Hematopoietic multipotent progenitor cell treated with erythropoietin and hydrocortisone succinate and interleukin-3 and kit ligand, for 17 days (in vitro differentiated cells): ENCODE measurements at regions not wholly inside any gene's neighbourhood (a gene's known extent, or its start where the extent isn't known, plus 50 kb on each side); places are given as distances from the start of the nearest gene placed in this dataset.
"Not testable (repeated sequence)": the region's sequence is repeated elsewhere in the genome, so short reads cannot be mapped to it uniquely, and the experiment has no call there.

Experiments
- DNase-seq: peaks from one replicate; pipeline ENCODE4 v3.0.0-alpha.2; 2015; ENCODE audit warnings: low spot score

DNA sequence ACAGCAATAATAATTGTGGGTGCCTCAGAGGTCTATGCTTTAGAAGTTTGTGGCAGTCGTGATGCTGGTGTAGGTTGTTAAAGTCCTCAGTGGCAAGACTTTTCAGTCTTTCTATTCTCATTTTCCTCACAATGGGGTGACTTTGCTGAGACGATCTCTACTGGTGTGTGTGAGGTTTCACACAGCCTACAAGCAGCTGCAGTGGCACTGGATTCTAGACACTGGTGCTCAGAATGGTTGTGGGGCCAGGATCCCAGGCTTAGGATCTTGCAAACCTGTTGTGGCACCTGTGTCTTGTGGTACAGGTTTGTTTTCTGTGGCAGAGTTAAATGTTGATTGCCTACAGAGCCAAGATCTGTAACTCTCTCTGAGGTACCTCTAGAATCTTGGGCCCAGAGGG, 581.2 kb downstream of the PTPRC start:
- no peak for DNase-seq

DNA sequence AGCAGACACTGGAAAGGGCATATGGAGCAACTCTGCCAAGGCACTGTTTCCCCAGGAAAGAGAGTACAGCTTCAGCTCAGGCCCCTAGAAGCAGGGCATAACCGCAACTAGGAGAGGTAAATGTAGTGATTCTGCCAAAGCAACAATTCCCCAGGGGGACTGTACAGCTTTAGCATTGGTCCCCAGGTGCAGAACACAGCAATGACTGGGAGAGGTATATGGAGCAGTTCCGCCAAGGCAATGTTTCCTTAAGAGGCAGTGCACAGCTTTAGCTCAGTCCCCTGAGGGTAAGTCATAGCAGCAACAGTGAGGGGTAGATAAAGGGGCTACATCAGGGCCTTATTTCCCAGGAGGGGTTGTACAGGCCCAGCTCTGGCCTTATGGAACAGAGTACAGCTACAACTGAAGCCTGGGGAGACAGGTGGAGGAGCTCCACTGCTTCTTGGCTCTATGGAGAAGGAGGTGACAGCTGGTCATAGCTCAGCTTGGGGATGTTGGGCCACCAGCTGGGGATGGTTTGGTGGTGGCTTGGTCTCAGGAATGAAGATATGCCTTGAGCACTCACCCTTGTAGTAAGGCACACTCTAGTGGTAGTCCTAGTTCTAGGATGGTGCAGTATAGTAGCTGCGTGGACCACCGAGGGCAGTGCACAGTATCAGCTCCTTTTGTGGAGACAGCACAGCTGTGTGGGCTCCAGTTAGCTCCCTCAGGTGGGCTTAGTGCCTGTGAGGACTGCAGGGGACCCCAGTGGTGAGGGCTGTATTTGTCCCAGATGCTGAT, 582.7 kb downstream of the PTPRC start:
- DNase-seq: no peak

DNA sequence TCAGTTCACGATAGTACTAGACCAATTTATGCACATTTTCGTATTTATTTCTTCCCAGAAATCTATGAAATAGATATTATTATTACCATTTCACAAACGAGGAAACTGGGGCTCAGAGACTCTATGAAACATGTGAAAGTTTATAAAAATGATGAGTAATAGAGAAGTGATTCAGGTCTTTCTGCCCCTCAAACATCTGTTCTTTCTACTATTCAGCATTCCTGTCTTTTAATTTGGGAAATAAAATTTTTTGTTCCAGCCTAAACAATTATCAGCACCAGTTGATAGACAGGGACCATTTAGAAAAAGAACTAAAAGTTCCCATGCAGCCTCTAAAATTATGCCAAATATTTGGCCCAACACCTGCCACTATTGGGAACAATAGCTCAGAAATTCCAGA, 585.1 kb downstream of the PTPRC start:
- no peak for DNase-seq

DNA sequence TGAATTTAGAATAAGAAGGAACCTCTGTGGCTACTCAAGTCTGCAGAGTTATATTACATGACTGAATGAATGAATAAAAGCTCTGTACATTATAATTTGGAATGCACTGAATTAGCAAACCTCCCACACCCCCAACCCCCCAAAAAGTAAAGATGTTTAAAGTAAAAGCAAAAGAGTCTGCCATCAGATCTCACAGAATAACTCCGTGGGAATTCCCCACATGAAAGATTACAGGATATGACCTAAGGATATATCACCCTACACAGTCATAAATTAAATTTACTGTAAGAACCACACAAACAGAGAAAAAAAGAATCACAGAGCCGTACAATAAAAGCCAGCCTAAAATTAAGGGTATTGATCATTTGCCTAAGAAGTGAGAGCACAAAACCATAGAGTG, 587.3 kb downstream of the PTPRC start:
- no peak for DNase-seq

DNA sequence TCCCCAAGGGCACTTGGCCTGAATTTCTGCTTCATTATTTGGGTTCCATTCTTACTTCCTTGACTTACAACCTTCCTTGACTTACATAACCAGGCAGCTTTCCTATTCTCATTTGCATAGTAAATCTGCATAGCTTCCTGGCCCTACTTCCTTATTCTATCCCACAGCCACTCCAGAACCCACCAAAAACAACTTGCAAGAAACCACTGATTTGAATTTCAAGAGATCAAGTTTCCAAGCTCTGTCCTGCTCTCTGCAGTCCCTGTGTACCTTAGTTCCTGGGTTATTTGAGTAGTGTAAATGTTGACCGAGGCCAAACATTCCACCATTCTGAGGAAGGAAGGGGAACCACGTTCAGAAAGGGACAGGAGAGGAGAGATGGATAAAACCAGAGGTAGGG, 603.3 kb downstream of the PTPRC start:
- DNase-seq: no peak

DNA sequence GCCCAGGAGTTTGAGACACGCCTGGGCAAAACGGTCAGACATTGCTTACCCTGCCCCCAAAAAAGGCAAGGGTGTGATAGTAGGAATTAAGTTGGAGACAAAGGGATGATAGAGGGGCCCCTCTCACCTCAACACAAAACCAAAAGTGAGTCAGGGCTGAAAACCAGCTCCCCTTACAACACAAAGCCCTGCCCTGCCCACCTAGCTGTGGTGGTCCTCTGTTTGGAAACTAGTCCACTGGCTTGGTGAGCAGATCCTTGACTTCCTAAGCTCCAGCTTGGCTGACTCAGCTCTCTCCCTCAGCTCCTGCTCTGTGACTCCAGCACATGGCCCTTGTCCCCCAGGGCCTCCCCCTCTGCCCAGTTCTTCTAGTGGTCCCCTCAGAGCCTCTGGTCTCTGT, 603.8 kb downstream of the PTPRC start:
- no peak for DNase-seq

DNA sequence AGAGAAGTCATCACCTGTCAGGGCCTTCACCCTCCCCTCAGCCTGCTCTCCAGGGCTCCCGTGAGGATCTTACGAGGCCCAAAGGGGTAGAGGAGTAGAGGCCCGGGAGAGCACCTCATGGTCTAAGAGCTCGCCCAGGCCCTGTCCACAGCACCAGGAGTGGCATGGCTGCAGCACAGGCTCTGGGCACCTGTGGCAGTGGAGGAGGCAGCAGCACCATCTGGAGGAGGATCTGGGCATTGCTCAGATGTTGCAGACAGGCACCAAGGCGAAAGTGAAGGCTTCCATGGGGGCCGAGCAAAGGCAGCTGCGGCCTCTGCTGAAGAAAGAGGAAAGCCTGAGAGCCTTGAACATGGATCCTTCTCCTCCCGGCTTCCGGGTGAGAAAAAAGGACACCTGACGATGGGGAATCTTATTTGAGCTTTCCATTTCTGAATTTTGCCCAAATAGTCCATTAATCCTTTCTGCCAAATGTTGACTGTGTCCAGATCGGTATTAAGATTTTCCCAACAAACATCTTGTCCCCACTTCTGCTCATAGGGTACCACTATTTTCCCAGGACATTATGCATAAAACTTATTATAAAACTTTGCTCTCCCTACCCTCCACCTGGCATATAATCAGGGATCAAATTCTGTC, 604.7 kb downstream of the PTPRC start:
- DNase-seq: no peak

DNA sequence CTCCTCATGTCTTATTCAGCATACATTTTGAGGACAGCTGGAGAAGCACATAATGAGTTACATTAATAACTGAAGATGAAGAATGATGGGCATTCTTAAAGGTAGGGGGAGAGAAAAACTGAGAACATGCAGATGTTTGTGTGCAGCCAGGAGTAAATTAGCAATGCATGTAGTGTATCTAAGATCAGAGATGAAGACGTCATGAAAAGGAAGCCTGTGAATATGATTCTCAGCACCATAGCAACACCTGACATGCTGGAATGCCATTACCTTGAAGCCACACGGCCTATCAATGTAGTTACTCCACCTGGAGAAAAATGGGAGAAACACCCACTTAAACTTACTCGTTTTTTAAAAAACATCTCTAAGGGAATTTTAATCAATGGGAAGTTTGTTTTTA, 607.1 kb downstream of the PTPRC start:
- no peak for DNase-seq

DNA sequence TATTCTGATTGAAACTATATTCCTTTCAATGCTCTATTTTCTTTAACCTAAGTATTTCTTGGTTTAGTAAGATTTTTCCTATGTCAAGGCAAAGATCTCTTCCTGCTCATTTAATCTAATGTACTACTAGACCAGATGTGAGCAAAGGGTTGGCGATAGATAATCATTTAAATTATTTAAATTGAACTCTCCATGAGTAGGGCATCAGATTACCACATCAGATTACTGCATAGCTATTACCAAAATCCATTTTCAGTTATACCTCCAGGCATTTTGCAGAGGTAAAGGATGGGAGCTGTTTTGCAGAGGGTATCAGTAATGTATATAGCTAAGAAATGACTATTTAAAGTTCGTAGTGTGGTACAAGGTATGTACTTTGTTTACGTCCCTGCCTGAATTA, 607.9 kb downstream of the PTPRC start:
- DNase-seq: no peak

DNA sequence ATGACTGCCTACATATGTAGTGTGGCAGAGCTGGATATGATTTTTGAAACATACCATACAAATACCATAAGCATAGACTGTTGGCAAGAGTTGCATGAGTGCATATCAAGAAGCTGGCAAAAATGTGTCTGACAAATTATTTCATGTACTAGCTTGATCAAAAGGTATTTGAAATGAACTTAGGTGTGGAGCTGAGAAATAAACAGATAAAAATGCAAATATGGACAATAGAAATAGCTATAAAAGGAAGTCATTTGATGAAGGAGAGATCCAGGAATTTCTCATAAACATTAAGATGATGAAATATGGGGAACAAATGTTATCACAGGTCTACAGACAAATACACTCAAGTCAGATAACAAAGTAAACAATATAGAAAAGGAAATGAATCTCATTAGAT, 609.1 kb downstream of the PTPRC start:
- no peak for DNase-seq

DNA sequence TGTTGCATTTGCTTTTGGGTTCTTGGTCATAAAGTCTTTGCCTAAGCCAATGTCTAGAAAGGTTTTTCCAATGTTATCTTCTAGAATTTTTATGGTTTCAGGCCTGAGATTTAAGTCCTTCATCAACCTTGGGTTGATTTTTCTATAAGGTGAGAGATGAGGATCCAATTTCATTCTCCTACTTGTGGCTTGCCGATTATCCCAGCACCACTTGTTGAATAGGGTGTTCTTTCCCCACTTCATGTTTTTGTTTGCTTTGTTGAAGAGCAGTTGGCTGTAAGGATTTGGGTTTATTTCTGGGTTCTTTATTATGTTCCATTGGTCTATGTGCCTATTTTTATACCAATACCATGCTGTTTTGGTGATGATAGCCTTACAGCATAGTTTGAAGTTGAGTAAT, 615.2 kb downstream of the PTPRC start:
- not testable (repeated sequence) for DNase-seq

DNA sequence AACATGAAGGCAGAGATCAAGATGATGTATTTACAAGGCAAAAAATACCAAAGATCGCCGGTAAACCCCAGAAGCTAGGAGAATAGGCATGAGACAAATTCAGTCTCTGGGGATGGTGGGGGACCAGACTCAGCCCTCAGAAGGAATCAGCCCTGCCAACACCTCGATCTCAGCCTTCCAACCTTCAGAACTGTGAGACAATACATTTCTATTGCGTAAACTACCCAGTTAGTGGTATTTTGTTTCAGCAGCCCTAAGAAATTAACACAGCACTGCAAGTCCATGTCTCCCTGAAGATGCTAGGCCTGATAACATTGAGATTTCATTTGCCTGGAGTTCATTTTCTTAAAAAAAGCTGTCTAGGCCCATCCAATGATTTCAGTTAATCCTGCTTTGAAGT, 622.5 kb downstream of the PTPRC start:
- DNase-seq: no peak

DNA sequence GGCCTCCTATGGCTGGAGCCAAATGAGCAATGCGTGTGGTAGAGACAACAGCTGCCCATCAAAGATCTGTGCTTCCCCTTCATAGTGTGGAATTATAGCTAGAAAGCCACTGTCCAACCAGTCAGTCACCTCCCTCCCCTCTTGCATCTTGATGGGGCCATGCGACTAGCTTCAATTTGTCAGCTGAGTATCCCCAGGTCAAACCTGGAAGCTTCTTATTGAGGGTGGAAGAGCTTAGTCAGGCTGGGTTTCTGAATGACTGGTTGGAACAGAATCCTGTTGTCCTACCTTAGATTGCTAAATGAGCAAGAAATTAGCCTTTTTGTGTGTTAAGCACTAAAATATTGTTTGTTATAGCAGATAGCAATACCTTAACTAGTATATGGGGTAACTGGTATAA, 625.4 kb downstream of the PTPRC start:
- no peak for DNase-seq

DNA sequence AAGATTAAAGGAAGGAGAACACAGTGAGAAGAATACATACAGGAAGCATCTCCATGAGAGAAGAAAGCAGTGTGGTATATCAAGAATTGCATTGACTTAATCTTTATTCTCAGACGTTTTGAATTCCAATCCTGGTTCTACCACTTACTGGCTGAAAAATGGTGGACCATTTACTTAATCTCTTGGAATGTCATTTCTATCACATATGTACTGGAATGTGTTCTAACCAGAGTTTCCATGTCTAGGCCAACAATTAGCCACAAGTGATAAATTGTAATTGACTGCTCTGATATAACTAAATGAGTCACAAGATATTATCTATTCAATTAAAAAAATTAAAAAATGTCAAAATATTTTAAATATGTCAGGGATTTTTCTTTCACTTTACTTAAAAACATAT, 626.1 kb downstream of the PTPRC start:
- no peak for DNase-seq

DNA sequence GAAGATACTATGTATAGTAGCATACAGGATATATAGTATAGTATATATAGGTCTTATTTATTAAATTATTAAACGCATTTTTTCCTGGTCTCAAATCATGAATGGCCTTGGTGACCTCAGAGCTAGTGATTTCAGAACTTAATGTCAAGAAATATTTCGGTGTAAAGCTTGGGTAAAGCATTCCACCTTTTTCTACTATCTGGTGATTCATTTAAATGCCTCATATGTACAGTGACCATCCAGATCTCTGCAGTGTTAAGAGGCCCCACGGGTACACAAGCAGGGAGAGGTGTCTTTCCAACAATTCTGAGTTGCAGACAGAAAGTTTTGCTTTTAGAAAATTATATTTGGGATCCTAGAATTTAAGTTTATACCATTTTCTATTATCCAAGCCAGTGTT, 626.5 kb downstream of the PTPRC start:
- DNase-seq: no peak

DNA sequence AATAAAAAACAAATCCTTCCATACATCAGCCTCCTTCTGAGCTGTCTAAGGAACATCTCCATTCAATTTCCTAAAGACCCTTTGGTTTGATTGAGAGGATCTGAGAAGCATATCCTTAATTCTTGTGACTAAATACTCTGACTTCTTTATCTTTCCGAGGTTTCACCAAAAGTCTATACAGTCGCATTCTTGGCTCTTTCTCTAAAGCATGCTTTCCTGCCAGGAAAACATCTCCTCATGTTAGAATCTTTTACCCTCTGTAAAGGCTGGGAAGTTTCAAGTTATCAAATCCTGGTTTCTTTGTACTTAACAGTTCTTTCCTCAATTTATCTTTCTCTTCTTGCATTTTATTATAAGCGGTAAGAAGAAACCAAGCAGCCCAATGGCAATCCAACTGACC, 630.4 kb downstream of the PTPRC start:
- no peak for DNase-seq

DNA sequence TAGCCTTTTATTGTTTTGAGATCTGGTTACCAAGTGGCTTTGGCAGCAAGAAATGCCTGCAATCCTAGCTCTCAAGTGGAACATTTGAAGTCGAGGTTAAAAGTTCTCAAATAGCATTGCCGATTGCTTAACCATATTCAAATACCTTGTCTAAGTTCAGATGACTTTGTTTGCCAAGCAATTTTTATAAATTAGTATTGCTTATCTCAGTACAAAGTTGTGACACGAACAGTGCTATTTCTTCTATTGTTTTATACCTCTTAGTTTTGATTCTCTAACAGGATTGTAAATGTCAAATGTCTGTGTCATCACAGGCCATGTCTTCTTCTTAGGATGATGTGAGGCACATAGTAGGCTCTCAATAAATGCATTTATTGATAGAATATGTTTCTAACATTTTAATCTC, 633.3 kb downstream of the PTPRC start:
- DNase-seq: no peak

DNA sequence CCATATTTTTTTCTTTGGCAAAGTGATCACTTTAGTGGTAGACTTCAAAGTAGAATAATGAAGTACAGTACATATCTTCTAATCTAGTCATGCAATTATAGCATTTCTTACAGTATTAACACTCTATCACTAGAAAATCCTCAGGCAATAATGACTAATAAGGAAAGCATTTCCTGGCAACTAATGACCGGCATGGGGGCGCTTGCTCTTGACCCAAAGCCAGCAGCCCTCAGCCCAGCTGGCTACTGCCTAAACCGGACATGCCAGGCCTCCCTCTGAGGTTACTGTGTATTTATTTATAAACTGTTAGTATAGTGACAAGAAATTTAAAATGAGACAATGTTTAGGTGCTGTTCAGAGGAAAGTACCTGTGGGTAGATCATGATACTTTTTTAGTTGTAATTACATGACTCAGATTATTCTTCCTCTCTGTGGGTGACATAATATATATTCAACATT, 633.8 kb downstream of the PTPRC start:
- DNase-seq: no peak

DNA sequence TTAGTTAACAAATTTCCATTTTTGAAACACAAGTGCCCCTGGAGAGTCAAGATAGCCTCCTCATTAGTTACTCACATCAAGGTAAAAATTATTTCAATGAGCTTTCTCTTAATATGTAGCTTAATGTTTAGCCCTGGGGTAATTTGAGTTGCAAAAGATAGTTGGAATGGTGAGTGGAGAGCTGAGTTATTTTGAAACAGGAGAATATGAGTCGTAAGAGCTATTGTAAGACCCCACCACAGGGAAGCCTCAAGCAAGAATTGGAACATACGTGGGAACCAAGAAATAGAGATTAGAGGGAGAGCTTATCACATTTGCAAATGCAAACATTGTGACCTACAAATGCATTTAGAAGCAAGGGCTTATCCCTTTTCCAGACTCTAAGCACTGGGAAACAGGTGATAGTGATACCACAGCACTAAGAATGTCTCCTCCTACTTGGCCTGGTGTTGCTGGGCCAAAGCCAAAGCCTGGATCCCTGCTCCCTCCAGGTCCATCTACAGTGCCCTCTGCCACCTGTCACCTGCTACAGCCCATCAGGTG, 635.1 kb downstream of the PTPRC start:
- no peak for DNase-seq

DNA sequence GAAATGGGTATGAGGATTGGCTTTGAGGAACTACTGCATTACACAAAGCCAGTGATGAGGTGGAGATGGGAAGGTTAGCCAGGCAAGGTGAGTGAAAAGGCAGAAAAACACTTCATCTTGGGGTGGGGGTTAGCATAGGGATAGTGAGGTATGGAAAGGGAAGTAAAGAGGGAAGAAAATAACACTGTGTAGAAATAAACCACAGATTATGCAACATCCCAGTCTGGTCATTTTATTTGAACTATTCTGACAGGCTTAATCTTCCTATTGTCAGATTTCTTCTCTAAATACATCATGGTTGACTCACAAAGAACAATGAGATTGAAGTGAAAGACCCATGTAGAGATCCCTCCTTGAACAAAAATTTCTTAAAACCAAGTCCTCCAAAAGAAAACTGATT, 640.2 kb downstream of the PTPRC start:
- no peak for DNase-seq

DNA sequence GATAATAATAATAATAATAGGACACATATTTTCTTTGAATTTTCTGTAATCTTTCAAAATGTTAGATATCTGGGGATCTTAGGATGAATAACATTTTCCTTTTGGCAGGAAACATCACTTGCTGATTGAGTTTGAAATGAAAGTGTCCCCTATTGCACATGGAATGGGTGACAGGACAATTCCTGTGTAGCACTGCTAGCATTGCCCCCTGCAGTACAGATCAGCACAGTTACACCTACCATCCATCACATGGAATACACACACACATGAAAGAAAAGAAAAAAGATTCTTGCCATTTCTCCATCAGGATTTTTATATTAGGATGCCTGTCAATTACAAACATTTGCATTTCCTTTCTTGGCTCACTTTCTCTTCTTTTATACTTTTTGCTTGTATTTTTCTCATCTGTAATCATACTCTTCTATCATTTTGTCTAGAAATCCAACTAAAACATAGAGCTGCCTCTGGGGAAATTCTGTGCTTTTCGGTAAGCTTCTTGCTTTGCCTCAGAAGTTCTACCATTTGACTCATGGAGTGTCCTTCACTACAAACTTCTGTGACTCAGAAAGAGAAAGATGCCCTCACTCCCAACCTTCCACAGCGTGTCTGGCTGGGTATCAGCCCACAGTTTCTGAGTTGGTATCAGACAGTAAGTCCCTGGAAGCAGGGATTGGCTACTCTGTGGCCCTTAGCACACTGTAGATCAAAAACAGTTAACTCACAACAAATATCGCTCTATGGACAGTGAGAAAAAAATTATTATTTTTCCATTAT, 641.2 kb downstream of the PTPRC start:
- no peak for DNase-seq

DNA sequence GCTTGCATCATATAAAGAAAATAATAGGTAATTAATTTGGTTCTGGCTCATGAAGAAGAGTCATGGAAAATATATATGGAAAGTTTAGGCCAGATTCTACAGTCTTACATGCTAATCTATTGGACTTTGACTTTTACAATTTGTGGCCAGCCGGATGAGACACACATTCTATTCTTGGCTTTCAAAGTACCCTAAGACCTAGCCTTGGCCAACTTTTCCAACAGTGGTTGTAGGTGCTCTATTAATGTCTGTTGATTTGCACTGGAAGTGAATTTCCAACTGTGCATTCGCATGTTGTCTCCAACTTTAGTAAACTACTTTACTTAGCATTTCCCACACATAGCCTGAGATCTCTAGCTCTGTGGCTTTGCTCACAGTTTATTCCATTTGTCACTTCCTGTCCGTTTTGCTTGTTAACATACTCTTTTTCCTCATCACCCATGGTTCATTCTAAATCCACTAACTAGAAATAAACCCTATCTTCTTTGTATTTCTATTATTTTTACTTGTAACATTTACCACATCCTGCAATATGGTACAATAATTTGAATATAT, 644.0 kb downstream of the PTPRC start:
- no peak for DNase-seq

DNA sequence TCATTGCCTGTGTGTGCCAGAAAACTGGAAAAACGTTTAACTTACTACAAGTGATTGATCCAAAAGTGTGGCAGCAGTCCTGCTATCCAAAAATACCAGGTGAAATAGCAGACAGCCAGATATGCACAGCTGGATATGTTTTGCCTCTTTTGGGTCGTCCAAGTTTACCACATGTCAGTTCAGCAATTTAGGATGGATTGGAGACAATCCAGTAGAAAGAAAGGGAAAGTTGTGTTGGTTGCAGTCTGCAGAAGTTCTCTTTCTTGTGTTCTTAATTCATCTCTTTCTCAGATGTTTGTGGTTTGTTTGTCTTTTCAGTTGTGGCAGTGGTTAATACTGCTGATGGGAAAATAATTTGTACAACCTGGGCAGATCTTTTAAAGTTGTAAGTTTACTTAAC, 645.0 kb downstream of the PTPRC start:
- DNase-seq: no peak
